K562 (cell line): ENCODE measurements at regions not wholly inside any gene's neighbourhood (a gene's known extent, or its start where the extent isn't known, plus 50 kb on each side); places are given as distances from the start of the nearest gene placed in this dataset.

Experiments used
- ATAC-seq: fragments of 200-7000 bp; cut with Tn5 transposase; 3 replicates; pipeline ENCODE4 v1.9.1; 2020; ENCODE audit warnings: moderate library complexity
- BruUV-seq: library from RNA; stranded (reverse); fragments of 400-500 nt; replicated peaks from 2 replicates; lab custom pipeline; 2021; lab: Mats Ljungman, UMichigan
- CTCF ChIA-PET: fragments of 300-600 bp; formaldehyde crosslinking; extraction: SDS; loops from one replicate; lab custom pipeline; 2021; ENCODE audit warnings: low intra/inter-chr PET ratio; lab: Yijun Ruan, JAX
- POLR2A ChIA-PET: fragments of 300-600, 350-650 bp; sonication (Branson Sonifier 250); formaldehyde crosslinking; extraction: SDS; loops from one replicate; lab custom pipeline; 2021; ENCODE audit warnings: antibody characterized with exemption, inconsistent platforms; lab: Yijun Ruan, JAX
- DNase-seq, 4 experiments: peaks; one replicate each; pipeline versions ENCODE4 v3.0.0 to v3.0.0-alpha.2; 2011 to 2018; ENCODE audit warnings: low spot score in 3 of 4, mixed read lengths in 3 of 4; ENCODE audit errors: extremely low read depth in 1 of 4
- FAIRE-seq: peaks from 2 replicates; lab custom pipeline; 2011; peaks lifted over from hg19 to GRCh38; lab: Jason Lieb, UNC
- H2AFZ ChIP-seq: 2 replicates; pipeline ENCODE4 v1.6.0; 2011; ENCODE audit warnings: low read depth, low read length, control low read depth, inconsistent platforms
- H3K27ac ChIP-seq: fragments of 200-600 bp; 3 replicates; pipeline ENCODE4 v1.8.0; 2011; ENCODE audit warnings: low read depth, mild to moderate bottlenecking, control low read depth, inconsistent platforms, low read length, moderate library complexity, mixed read lengths; ENCODE audit errors: extremely low read depth
- H3K27me3 ChIP-seq, 2 experiments: fragments of 300-600 bp in 1 of 2; 2 replicates in 1 of 2; 3 replicates in 1 of 2; pipeline versions ENCODE4 v1.6.0 to v1.8.0; 2011; ENCODE audit warnings: inconsistent platforms in 2 of 2, low read length in 2 of 2, mild to moderate bottlenecking in 1 of 2, mixed read lengths in 1 of 2, moderate library complexity in 1 of 2; ENCODE audit not compliant: control insufficient read depth in 2 of 2, insufficient read depth in 2 of 2
- H3K36me3 ChIP-seq: fragments of 300-600 bp; 3 replicates; pipeline ENCODE4 v1.8.0; 2011; ENCODE audit warnings: mild to moderate bottlenecking, low read length, inconsistent platforms; ENCODE audit not compliant: control insufficient read depth, insufficient read depth
- H3K4me1 ChIP-seq, 2 experiments: fragments of 200-600 bp in 1 of 2; replicated peaks in 1 of 2; 2 replicates in 1 of 2; 3 replicates in 1 of 2; pipeline versions ENCODE4 v1.5.1 to v1.8.0; 2011; ENCODE audit warnings: inconsistent platforms in 2 of 2, low read length in 2 of 2, mild to moderate bottlenecking in 1 of 2, mixed read lengths in 1 of 2, moderate library complexity in 1 of 2; ENCODE audit not compliant: control insufficient read depth in 2 of 2, insufficient read depth in 2 of 2
- H3K4me2 ChIP-seq: 2 replicates; pipeline ENCODE4 v1.6.1; 2011; ENCODE audit warnings: low read length, control low read depth, inconsistent platforms, mixed read lengths; ENCODE audit not compliant: insufficient read depth
- H3K4me3 ChIP-seq: fragments of 200-600 bp; sonication (generic), shearing (Covaris generic); 2 replicates; pipeline ENCODE4 v1.5.1; 2016; ENCODE audit warnings: control low read depth, inconsistent platforms
- H3K79me2 ChIP-seq: fragments of 200-600 bp; 3 replicates; pipeline ENCODE4 v1.8.0; 2011; ENCODE audit warnings: low read length, inconsistent platforms; ENCODE audit not compliant: control insufficient read depth, insufficient read depth
- H3K9ac ChIP-seq, 2 experiments: 2 replicates each; pipeline versions ENCODE4 v1.6.0 to v1.6.1; 2011; ENCODE audit warnings: low read depth in 2 of 2, low read length in 2 of 2, control low read depth in 1 of 2, inconsistent platforms in 1 of 2, mild to moderate bottlenecking in 1 of 2, mixed read lengths in 1 of 2; ENCODE audit not compliant: insufficient read depth in 1 of 2
- H3K9me1 ChIP-seq: one replicate; pipeline ENCODE4 v1.6.0; 2011; ENCODE audit warnings: inconsistent platforms, mild to moderate bottlenecking, low read length, moderate library complexity; ENCODE audit not compliant: control insufficient read depth, insufficient read depth
- H3K9me3 ChIP-seq: replicated peaks from 2 replicates; pipeline ENCODE4 v1.5.1; 2011; ENCODE audit warnings: low read depth, low read length, inconsistent platforms; ENCODE audit not compliant: control insufficient read depth, insufficient read depth
- H4K20me1 ChIP-seq: replicated peaks from 2 replicates; pipeline ENCODE4 v1.6.1; 2011; ENCODE audit warnings: low read length, inconsistent platforms, mixed read lengths; ENCODE audit not compliant: control insufficient read depth, insufficient read depth
- DEAF1 ChIP-seq: fragments of 450-650 bp; formaldehyde crosslinking; IDR thresholded peaks from 2 replicates; pipeline ENCODE4 v1.4.0; 2020; ENCODE audit warnings: mild to moderate bottlenecking, moderate library complexity
- E2F4 ChIP-seq: sonication (generic); formaldehyde crosslinking; IDR thresholded peaks from 2 replicates; pipeline ENCODE4 v1.8.0; 2022; ENCODE audit warnings: mild to moderate bottlenecking, low read depth, missing genetic modification reagents
- EP400 ChIP-seq: fragments of 450-650 bp; IDR thresholded peaks from 2 replicates; pipeline ENCODE4 v1.6.1; 2017; ENCODE audit warnings: antibody characterized with exemption, mild to moderate bottlenecking, moderate library complexity
- HNRNPH1 ChIP-seq: fragments of 200-400 bp; formaldehyde crosslinking; optimal IDR thresholded peaks from 2 replicates; pipeline ENCODE3; 2017; ENCODE audit warnings: low read depth, mild to moderate bottlenecking, low read length, moderate library complexity
- MLX ChIP-seq, 2 experiments: fragments of 450-650 bp in 1 of 2; sonication (generic) in 1 of 2; formaldehyde crosslinking; conservative IDR thresholded peaks; 2 replicates each; pipeline versions ENCODE4 v1.4.0 to v1.8.1; 2020 to 2022; ENCODE audit warnings: mild to moderate bottlenecking in 1 of 2, missing genetic modification reagents in 1 of 2
- ZNF512 ChIP-seq: IDR thresholded peaks from 2 replicates; pipeline ENCODE4 v1.6.1; 2016; ENCODE audit warnings: missing genetic modification characterization, missing compliant biosample characterization
- ZNF589 ChIP-seq: fragments of 200-800 bp; sonication (Bioruptor generic); IDR thresholded peaks from 2 replicates; pipeline ENCODE4 v1.6.1; 2016; ENCODE audit warnings: low read depth, missing genetic modification characterization, missing compliant biosample characterization
- WGBS: fragments of 100-300 bp; shearing (Covaris generic); methylation state at CpG from one replicate; pipeline ENCODE4 v1.1.6; 2016; ENCODE audit warnings: low coverage, mixed read lengths; ENCODE audit not compliant: insufficient coverage; ENCODE audit errors: missing lambda C conversion rate; 5-methylcytosine and 5-hydroxymethylcytosine counted together
- in situ Hi-C: fragments of 300-500 bp; cut with MboI; formaldehyde crosslinking; loops from 4 replicates; pipeline ENCODE4 v1.15.0; 2018; ENCODE audit warnings: inconsistent platforms, mixed read lengths
- intact Hi-C: fragments of 100-400 bp; cut with micrococcal nuclease; formaldehyde crosslinking; loops from 2 replicates; pipeline ENCODE4 v1.14.2; 2022

- Histone ChIP-seq H3K4me3 (no peak overlapping the region), H2AFZ (no peak overlapping the region), H3K4me2 (no peak overlapping the region), H3K36me3 (no peaks in the 10 kb centered on the region), H3K4me1 (no peaks in the 10 kb centered on the region), H3K9me1 (no peaks in the 10 kb centered on the region), H3K9me3 (no peaks in the 10 kb centered on the region)
- in situ Hi-C loops: no loop called here
- FAIRE-seq: no peak
- no peak for TF ChIP-seq E2F4 (CRISPR knock-in tag)
- TF ChIP-seq EP400: no peak
- TF ChIP-seq MLX (CRISPR knock-in tag; conservative IDR thresholded peaks at IDR 0.05): no peak
- no peak for TF ChIP-seq ZNF512 (tag)
- TF ChIP-seq ZNF589: no peak
- no peak for TF ChIP-seq DEAF1 (CRISPR knock-in tag)
- no peak for TF ChIP-seq HNRNPH1
- TF ChIP-seq, all 486 proteins: peak for 0
- Histone ChIP-seq H3K27me3 (peaks cover under 1 to 32% of the 10 kb centered on the region in 2 experiments; a peak in 4 of 5 replicates), H3K27ac (no peak overlapping the region), H3K9ac (no peak overlapping the region), H4K20me1 (no peaks in the 10 kb centered on the region), H3K79me2 (no peaks in the 10 kb centered on the region)
- ChIA-PET CTCF (no interaction called here), POLR2A (no interaction called here)
- intact Hi-C loops: no loop called here
- ATAC-seq (no peak), DNase-seq (no peak)
- BruUV-seq: no TSS peak
- 2% methylated on average over 19 of the region's 22 CpGs for WGBS
These were observed 251.5 kb upstream of the SALL3 start for GRCh38 chr18:78727877-78728783.
